ENCODE measurements at regions not wholly inside any gene's neighbourhood (a gene's known extent, or its start where the extent isn't known, plus 50 kb on each side); places are given as distances from the start of the nearest gene placed in this dataset.
"Not testable (repeated sequence)": the region's sequence is repeated elsewhere in the genome, so short reads cannot be mapped to it uniquely, and the experiment has no call there.

DNA sequence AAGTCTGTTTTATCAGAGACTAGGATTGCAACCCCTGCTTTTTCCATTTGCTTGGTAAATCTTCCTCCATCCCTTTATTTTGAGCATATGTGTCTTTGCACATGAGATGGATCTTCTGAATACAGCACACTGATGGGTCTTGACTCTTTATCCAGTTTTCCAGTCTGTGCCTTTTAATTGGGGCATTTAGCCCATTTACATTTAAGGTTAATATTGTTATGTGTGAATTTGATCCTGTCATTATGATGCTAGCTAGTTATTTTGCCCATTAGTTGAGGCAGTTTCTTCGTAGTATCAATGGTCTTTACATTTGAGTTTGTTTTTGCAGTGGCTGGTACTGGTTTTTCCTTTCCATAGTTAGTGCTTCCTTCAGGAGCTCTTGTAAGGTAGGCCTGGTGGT is 120.6 kb upstream of the TNP1 start:
- not testable (repeated sequence) for TF ChIP-seq EZH2 (IDR thresholded peaks at IDR 0.05); POLR2AphosphoS5 (IDR thresholded peaks at IDR 0.05; ENCODE audit: borderline replicate concordance, low read depth, low read length)

Measured in SK-N-MC (cell line).